Upper lobe of right lung (tissue), 1 donor: ENCODE measurements at regions not wholly inside any gene's neighbourhood (a gene's known extent, or its start where the extent isn't known, plus 50 kb on each side); places are given as distances from the start of the nearest gene placed in this dataset.

Experiments used
- ATAC-seq: fragments of 200-7000 bp; cut with Tn5 transposase; one replicate; pipeline ENCODE4 v1.9.1; 2020; ENCODE audit warnings: mild to moderate bottlenecking, moderate library complexity
- DNase-seq: peaks from one replicate; pipeline ENCODE4 v3.0.0-alpha.2; 2020
- H3K27ac ChIP-seq: fragments of 200-600 bp; one replicate; pipeline ENCODE4 v1.8.0; 2022
- H3K27me3 ChIP-seq: fragments of 200-600 bp; one replicate; pipeline ENCODE4 v1.8.0; 2022; ENCODE audit warnings: mild to moderate bottlenecking
- H3K36me3 ChIP-seq: fragments of 200-600 bp; one replicate; pipeline ENCODE4 v1.8.0; 2022
- H3K4me1 ChIP-seq: fragments of 200-600 bp; one replicate; pipeline ENCODE4 v1.8.0; 2022
- H3K4me3 ChIP-seq: fragments of 200-600 bp; one replicate; pipeline ENCODE4 v1.8.0; 2022; ENCODE audit warnings: mild to moderate bottlenecking
- H3K9me3 ChIP-seq: fragments of 200-600 bp; one replicate; pipeline ENCODE4 v1.8.0; 2022
- intact Hi-C: fragments of 100-400 bp; cut with DNase I; formaldehyde crosslinking; loops from one replicate; pipeline ENCODE4 v1.11.0; 2022
- TF ChIP-seq, protein P1 (sequence below): fragments of 200-600 bp; IDR thresholded peaks from one replicate; pipeline ENCODE4 v1.8.0; 2022; ENCODE audit warnings: antibody characterized with exemption
- donor health status: DM: no; HTN: yes; CAD: no; lungs with severe emphysema.

DNA sequence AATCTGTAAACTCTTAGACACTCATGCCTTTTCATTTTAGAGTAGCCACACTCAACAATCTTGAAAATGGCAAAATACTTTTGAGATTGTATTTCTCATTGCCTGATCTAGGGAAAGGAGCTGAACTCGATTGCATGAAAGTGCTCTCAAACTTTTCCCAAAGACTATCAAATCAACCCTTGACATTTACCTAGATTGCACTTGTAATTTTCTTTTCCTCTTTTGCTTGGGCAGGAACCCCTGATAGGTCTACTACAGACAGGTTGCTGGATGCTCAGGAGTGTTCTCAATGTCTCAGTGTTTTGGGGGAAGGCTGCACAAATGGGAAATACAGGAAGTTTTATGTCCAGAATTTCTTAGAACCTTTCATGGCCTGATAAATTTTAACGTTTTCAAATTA lies 468.0 kb upstream of the GJE1 start:
- H3K4me1 ChIP-seq: no peaks in the 10 kb centered on the region
- ATAC-seq (no peak), DNase-seq (no peak)
- H3K27me3 ChIP-seq: no peaks in the 10 kb centered on the region
- no peaks in the 10 kb centered on the region for H3K36me3 ChIP-seq
- H3K4me3 ChIP-seq: no peak overlapping the region
- TF ChIP-seq, protein P1, sequence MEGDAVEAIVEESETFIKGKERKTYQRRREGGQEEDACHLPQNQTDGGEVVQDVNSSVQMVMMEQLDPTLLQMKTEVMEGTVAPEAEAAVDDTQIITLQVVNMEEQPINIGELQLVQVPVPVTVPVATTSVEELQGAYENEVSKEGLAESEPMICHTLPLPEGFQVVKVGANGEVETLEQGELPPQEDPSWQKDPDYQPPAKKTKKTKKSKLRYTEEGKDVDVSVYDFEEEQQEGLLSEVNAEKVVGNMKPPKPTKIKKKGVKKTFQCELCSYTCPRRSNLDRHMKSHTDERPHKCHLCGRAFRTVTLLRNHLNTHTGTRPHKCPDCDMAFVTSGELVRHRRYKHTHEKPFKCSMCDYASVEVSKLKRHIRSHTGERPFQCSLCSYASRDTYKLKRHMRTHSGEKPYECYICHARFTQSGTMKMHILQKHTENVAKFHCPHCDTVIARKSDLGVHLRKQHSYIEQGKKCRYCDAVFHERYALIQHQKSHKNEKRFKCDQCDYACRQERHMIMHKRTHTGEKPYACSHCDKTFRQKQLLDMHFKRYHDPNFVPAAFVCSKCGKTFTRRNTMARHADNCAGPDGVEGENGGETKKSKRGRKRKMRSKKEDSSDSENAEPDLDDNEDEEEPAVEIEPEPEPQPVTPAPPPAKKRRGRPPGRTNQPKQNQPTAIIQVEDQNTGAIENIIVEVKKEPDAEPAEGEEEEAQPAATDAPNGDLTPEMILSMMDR: no peak
- no peaks in the 10 kb centered on the region for H3K9me3 ChIP-seq
- intact Hi-C loops: no loop called here
- H3K27ac ChIP-seq: no peak overlapping the region

DNA sequence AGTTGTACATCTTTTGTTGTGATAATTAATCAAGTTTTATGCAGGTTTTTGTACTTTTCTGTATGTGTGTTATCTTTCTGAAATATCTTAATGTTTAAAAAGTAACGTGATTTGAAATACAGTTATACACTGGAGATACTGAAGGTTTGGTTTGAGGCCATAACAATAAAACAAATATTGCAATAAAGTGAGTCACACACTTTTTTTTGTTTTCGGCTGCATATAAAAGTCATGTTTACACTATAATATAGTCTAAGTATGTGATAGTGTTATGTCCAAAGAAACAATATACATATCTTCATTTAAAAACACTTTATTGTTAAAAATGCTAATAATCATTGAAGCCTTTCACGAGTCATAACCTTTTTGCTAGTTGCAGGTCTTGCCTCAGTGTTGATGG lies 473.1 kb upstream of the GJE1 start:
- Histone ChIP-seq H3K27ac (no peak overlapping the region), H3K4me3 (no peak overlapping the region), H3K36me3 (no peaks in the 10 kb centered on the region), H3K4me1 (no peaks in the 10 kb centered on the region), H3K27me3 (no peaks in the 10 kb centered on the region), H3K9me3 (no peaks in the 10 kb centered on the region)
- TF ChIP-seq, protein P1: no peak
- no peak for ATAC-seq
- no peak for DNase-seq
- intact Hi-C loops: no loop called here

DNA sequence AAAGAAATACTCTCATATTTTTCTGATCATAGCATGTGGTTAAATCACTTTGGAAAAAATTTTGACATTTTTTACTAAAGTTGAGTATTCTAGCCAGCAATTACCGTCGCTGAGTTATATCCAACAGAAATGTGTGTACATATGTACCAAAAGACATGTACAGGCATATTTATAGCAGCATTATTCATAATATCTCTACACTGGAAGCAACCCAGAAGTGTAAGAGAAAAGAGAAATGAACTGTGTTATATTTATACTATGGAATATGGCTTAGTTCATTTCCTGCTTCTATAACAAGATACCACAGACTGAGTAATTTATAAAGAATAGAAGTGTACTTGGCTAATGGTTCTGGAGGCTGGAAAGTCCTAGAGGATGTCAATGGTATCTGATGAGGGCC lies 474.0 kb upstream of the GJE1 start:
- H3K27me3 ChIP-seq: no peaks in the 10 kb centered on the region
- intact Hi-C loops: no loop called here
- no peaks in the 10 kb centered on the region for H3K4me1 ChIP-seq
- no peak for DNase-seq
- H3K9me3 ChIP-seq: no peaks in the 10 kb centered on the region
- TF ChIP-seq, protein P1: no peak
- H3K36me3 ChIP-seq: no peaks in the 10 kb centered on the region
- no peak overlapping the region for H3K27ac ChIP-seq
- ATAC-seq: no peak
- H3K4me3 ChIP-seq: no peak overlapping the region

DNA sequence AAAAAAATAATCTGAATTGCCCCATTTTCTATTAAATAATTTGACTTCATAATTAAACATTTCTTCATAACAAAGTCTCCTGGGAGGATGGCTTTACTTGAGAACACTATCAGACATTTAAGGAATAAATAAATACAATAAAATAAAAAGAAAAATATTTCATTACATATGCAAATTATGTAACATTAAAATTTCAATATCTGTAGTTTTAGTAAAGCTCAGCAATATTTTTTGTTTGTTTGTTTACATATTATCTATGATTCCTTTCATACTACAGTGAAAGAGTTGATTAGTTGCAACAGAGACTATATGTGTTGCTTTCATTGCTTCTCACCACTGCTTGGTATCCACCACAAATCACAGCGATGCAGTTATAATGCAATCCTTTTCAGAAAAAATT lies 474.9 kb upstream of the GJE1 start:
- DNase-seq: no peak
- H3K4me3 ChIP-seq: no peak overlapping the region
- H3K27me3 ChIP-seq: no peaks in the 10 kb centered on the region
- no peaks in the 10 kb centered on the region for H3K4me1 ChIP-seq
- no peak overlapping the region for H3K27ac ChIP-seq
- H3K36me3 ChIP-seq: no peaks in the 10 kb centered on the region
- TF ChIP-seq, protein P1: no peak
- no peaks in the 10 kb centered on the region for H3K9me3 ChIP-seq
- intact Hi-C loops: no loop called here
- no peak for ATAC-seq

DNA sequence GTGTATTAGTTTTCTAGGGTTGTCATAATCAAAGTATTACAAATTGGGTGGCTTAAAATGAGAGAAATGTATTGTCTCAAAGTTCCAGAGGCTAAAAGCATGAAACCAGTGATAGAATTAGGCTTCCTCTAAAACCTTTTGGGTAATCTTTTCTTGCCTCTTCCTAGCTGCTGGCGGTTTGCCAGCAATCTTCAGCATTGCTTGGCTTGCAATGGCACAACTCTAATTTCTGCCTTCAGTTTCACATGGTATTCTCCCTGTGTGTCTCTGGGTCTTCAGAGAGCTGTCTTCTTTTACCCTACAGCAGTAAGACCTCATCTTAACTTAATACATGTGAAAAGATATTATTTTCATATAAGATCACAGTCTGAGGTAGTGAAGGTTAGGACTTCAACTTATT lies 479.1 kb upstream of the GJE1 start:
- Histone ChIP-seq H3K4me3 (no peak overlapping the region), H3K27me3 (no peaks in the 10 kb centered on the region), H3K9me3 (no peaks in the 10 kb centered on the region), H3K4me1 (no peaks in the 10 kb centered on the region), H3K27ac (no peak overlapping the region), H3K36me3 (no peaks in the 10 kb centered on the region)
- intact Hi-C loops: no loop called here
- ATAC-seq: no peak
- DNase-seq: no peak
- TF ChIP-seq, protein P1: no peak

DNA sequence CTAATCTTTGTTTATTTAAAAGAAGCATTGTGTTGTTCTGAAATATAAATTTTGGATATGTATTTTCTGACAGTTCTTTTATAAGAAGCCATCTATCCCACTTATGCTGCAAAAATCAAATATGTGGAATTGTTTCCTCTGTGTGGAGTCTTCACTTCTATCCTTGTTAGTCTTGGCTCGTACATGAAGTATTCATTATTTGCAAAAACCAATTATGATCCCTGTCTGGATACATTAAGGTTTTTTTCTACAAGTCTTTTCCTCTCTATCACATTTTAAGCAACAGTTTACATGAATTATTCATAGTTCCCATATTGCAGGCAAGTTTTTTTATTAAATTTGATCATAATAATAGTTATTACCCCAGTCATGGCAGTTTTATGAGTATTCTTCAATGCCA lies 490.8 kb upstream of the GJE1 start:
- H3K27ac ChIP-seq: no peak overlapping the region
- H3K27me3 ChIP-seq: no peaks in the 10 kb centered on the region
- no peak overlapping the region for H3K4me3 ChIP-seq
- no peak for ATAC-seq
- TF ChIP-seq, protein P1: no peak
- no peaks in the 10 kb centered on the region for H3K4me1 ChIP-seq
- H3K9me3 ChIP-seq: no peaks in the 10 kb centered on the region
- intact Hi-C loops: no loop called here
- no peak for DNase-seq
- H3K36me3 ChIP-seq: no peaks in the 10 kb centered on the region
